ENCODE measurements at regions not wholly inside any gene's neighbourhood (a gene's known extent, or its start where the extent isn't known, plus 50 kb on each side); places are given as distances from the start of the nearest gene placed in this dataset.
"Not testable (repeated sequence)": the region's sequence is repeated elsewhere in the genome, so short reads cannot be mapped to it uniquely, and the experiment has no call there.

DNA sequence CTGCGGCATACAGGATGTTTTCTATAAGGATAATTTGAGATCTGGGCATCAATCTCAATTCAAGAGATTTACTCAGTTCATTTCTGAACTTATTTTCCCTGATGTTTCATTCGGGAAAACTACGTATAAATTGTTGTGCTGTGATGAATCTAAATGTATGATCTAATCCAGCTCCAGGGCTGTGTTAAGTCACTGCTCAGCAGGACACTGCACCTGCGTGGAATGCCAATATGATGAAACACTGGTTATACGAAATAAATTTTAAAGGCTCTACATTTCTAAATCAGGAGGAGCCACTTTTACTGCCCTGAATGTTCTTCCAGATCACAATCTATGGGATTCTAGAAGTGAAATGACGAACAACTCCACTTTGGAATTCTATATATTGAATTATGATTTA, 259.0 kb downstream of the HNMT start:
- DNase-seq, result no peak

DNA sequence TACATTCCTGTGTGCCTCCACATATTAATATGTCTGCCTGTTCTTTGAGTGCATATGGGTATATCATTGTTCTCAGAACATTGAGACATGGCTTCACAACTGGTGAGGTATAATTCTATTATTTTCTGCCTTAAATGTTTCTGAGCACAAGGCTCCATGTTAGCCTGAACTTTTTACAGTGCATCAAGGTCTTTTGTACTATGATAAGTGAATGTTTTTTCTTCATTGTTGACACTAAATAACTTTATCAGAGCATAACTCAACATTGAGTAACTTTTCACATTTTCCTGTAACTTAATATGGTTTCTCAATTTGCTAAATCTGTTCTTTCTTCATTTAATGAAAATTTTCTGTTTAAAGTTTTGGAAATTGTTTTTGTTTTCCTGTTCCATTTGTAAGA, 262.9 kb downstream of the HNMT start:
- DNase-seq, result no peak

DNA sequence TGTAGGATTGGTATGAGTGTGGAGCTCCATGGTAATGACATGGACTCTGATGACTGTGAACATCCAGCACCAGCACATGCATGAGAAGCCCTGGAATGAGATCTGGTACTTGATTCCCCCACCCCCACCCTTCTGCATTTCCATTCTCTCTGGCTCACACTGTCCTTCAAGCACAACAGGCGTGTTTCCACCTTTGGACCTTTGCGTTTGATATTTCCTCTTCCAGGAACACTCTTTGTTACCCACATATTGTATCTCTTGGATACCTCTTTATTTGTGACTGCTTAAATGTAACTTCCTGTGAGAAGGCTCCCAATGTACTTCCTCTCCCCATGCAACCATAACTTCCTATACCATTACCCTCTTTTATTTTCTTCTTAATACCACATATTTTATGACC, 263.8 kb downstream of the HNMT start:
- DNase-seq, result no peak

DNA sequence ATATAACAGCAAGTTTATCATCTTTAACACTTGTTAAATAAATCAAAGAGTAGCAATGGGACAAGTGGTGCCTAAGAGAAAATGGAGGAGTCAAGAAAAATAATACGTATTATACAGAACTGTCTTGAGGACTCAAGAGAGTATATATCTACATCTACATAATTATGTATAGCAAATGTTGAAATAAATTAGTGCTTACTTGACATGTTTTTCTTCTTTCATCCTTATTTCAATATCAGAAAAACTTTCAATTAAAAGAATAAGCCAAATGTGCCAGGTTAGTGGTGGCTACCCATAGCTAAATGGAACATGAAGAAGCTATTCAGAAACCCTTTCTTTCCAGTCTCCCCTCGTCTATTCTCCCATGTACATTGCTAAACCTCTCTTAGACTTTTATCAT, 267.3 kb upstream of the SPOPL start:
- DNase-seq, result no peak

DNA sequence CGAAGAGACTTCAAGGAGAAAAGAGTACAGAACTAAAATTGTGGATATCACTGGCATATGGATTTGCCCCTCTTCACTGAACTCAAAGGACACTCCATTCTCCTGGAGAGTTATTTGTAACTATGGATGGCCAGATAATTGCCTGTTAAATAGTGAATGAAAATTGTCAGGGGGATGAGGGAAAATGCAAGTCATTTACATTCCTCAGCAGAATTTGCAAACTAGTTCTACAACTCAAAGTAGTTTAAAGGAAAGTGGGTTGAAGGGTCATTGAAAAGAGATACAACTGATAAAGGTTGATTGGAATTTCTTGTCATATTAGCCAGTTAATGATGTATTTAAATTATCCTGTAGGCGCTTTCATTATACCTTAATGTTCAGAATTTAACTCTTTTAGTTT, 266.5 kb upstream of the SPOPL start:
- no peak for DNase-seq

DNA sequence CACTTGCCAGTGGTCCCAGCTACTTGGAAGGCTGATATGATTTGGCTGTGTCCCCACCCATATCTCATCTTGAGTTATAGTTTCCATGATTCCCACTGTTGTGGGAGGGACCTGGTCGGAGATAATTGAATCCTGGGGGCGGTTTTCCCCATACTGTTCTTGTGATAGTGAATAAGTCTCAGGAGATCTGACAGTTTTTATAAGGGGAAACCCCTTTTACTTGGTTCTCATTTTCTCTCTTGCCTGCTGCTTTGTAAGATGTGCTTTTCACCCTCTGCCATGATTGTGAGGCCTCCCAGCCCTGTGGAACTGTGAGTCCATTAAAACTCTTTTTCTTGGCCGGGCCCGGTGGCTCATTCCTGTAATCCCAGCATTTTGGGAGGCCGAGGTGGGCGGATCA, 265.4 kb upstream of the SPOPL start:
- DNase-seq, result no peak

DNA sequence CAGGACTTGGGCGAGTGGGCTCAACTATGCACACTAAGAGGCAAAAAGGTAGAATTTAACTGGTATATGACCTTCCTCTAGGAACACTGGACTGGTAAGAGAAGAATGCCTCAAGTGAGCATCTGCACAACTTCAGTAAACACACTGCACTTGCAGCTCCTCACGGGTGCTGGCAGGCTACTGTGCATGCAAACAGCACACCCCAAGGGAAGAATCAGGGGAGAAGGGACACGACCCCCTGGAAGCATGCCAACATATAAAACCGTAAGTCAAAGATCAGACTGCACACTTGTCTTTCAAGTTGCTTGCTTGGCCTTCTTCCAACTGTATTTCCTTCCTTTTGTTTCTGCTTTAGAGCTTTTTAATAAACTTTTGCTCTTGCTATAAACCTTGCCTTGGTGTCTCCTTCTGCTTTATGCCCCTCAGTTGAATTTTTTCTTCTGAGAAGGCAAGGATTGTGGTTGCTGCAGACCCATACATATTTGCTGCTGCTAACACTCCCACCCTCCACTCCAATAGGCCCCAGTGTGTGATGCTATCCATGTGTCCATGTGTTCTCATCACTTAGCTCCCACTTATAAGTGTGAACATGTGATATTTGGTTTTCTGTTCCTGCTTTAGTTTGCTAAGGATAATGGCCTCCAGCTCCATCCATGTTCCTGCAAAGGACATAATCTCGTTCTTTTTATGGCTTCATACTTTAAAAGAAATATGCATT, 263.7 kb upstream of the SPOPL start:
- DNase-seq, result no peak

DNA sequence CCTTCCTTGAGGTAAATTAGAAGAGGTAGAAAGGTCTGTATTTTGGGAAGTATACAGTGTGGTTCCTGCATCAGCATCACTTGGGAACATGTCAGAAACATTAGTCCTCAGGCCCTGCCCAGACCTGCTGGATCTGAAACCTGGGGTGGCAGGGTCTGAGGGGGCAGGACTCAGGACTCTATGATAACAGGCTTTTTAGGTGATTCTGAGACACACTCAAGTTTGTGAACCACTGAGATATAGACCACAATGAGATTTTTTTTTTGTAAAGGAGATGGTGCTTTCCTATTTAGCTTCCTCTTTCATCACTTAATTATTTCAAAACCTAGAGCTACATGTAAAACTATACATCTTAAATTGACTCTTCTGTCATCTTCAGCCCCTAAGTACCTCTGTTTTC, 262.7 kb upstream of the SPOPL start:
- no peak for DNase-seq

DNA sequence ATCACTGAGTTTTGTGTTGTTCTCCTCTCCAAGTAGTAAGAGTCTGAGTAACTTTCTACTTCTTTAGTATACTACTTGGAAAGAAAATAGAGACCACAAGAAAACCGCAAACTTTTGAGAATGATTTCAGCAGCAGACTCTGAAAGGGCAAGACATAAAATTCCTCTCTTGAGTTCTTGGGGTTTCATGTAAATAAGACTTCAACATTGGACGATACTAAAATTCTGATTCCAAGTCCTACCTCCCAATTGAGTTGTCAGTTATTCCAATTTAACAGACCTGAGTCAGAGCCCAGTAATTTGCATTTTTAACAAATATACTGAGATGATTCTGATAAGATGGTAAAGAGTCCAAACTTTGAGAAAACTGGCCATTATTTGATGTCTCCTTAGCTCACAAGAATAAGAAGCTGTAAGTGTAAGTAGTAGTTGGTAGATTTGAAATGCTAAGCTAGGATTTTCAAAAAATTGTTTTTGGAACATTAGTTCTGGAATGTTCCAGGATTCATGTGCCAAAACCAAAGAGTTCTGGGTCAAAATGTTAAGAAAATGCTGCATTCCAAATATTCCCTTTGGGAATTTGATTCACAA, 261.6 kb upstream of the SPOPL start:
- DNase-seq, result peak; percentile 46

DNA sequence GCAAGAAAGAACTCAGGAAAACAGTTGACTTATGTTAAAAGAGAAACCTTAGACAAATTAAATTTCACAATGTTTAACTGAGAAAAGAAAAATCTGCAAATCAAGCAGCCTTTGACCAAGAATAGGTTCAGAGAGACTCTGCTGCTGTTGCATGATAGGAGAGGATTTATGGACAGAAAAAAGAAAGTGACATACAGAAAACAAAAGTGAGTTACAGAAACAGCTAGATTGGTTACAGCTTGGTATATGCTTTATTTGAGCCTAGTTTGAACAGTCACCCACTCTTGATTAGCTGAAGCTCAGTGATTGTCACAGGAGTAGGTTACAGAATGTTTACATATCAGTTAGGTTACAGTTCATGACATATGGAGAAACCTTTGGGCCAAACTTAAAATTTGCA, 258.2 kb upstream of the SPOPL start:
- DNase-seq, result no peak

DNA sequence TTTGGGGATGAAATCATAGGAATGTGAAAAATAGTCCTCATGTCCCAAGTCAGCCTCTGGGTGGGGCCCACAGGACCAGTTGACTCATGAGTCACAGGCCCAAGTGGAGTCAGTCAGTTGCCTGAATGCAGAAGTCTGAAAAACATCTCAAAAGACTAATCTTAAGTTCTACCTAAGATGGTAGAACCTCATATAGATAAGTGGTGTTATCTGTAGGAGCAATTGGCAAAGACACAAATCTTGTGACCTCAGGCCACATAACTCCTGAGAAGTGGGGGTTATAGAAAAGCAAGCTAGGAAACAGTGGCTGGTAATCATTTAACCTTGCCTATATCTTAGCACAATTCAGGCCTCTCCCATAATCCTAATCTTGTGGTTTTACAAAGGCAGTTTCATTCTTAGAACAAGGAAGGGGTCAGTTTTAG, 257.1 kb upstream of the SPOPL start:
- DNase-seq, result peak; percentile 56

DNA sequence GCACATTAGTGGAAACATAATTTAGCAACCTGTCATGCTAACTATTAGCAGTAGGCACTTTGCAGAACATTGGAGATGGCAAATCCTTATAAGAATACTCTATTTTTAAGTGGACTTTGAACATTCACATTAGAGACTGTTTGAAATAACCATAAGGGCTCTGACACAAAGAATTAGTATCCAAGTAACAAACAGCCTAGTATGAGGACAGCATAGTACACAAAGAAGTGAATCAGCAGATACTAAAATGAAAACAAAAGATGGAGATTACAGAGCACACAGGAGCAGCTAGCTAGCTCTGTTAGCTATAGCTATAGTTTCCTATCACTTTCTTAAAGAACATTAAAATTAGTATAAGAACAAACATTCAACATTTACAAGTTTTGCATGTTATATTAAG, 256.3 kb upstream of the SPOPL start:
- DNase-seq, result no peak

DNA sequence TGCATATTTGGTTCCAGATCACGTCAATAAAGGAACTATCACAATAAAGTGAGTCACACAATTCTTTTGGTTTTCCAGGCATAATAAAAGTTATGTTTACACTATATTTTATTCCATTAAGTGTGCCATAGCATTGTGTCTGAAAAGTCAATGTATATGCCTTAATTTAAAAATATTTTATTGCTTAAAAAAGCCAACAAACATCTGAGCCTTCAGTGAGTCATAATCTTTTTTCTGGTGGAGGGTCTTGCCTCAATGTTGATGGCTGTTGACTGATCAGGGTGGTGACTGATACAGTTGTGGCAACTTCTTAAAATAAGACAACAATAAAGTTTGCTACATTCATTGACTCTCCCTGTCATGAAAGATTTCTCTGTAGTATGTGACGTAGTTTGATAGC, 254.3 kb upstream of the SPOPL start:
- DNase-seq, result no peak

DNA sequence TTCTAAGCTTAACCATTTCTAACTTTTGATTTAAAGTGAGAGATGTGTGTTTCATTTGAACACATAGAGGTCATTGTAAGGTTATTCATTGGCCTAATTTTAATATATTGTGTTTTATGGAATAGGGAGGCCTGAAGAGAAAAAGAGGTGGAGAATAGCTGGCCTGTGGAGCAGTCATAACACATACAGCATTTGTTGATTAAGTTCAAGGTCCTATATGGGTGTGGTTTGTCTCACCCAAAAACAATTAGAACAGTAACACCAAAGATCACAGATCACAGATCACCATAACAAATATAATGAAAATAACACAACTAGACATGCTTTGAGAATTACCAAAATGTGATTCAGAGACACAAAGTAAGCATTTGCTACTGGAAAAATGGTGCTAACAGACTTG, 252.4 kb upstream of the SPOPL start:
- no peak for DNase-seq

DNA sequence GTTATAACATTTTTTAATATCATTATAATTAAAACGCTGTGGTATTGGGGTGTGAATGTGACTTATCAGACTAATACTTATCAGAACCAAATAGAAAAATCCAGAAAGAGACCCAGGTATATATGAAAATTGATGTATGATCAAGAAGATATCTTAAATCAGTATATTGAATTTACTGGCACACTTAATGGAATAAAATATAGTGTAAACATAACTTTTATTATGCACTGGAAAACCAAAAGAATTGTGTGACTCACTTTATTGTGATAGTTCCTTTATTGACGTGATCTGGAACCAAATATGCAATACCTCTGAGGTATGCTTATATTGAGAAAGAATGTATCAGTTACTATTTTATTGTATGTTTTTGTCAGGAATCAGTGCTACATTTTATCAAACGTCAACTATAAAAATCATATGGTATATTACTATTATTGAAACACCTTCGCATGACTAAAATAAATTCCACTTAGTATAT, 250.7 kb upstream of the SPOPL start:
- DNase-seq, result not testable (repeated sequence)

DNA sequence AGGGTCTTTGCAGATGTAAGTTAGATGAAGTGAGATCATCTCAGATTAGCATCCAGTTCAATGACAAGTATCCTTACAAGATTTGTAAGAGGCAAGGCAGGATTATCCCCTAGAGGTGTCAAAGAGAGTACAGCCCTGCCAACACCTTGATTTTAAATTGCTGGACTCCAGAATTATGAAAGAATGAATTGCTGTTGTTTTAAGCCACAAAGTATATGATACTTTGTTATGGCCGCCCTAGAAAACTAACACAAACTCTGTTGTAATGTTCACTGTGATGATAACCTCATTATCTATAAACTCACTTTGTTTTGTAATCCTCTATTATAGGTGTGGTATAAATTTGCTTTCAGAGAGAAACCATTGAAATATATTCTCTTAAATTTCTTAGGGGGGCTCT, 249.0 kb upstream of the SPOPL start:
- DNase-seq, result no peak

DNA sequence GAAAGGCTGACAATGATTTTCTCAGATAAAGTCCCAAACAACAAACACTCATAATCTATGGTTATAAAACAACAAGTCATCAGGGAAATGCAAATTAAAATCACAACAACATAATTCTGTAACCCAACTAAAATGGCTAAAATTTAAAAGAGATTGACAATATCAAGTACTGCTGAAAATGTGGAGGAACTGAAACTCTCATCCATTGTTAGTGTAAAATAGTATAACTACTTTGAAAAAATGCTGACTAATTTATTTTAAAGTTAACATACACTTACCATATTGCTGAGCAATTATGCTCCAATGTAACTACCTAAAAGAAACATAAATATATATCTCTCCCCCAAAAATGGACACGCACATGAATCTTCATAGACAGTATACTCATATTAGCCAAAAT, 245.9 kb upstream of the SPOPL start:
- DNase-seq, result no peak

DNA sequence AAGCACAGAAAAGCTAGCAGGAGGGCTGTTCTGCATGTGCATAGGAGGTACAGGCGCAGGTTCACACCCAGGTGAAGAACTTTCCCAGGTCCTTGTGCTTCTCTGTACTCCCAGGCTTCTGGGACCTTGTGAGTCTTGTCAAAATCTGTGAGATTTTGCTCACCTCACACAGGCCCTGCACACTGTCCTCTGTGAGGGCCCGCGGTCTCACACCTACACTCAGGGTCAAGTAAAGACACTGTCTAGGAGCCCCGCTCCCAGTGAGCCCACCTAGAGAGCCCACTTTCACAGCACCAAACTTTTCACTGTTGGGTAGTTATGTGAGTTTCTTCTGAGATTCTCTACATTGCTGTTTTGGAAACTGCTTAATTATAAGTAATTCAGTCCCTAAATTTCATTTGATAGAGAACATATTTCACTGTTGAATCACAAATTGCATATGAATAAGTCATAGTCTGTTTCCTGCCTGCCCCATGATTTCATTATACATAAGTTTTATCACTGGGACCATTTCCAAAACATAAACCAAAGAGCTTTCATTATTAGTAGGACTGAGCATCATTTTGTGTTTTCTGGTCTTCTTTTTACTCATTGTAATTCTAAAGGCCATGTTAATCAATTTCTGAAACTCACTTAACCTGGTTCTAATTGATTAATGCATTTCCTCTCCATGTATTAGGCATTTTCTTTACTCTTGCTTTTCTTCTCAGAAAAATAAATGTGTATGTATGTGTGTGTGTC, 234.2 kb upstream of the SPOPL start:
- DNase-seq, result peak; percentile 79

DNA sequence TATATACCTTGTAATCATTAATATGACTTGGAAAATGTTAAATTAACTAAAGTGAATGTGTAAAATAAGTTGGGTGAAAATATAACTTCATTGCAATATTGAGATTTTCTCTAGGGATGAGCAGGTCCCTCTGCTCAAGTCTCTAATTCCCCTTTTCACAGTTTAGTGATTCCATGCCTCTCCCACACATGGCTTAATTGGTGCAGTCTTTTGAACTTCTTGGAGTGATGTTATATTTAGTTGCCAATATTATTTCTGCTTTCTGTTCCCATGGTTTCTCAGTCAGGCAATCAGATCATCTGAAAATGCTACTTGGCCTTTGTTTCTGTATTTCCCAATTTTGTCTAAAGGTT, 233.7 kb upstream of the SPOPL start:
- no peak for DNase-seq

DNA sequence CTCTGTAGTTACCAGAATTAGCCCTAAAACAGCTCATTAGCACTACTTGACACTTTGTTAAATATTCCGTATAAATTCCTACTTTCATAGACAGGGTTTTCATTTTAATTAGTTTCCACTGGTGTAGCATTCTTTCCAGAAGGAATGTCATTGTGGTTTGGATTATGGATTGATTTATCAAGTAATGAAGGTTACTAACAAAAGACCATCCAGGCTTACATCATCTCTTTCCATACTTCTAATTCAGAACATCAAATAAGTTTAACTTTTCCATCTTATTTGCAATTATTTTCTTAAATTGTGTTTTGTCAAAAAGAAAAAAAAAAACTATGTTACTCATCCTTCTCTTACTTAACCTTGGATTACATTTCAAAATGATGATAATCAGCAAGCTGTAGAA, 231.8 kb upstream of the SPOPL start:
- DNase-seq, result no peak

DNA sequence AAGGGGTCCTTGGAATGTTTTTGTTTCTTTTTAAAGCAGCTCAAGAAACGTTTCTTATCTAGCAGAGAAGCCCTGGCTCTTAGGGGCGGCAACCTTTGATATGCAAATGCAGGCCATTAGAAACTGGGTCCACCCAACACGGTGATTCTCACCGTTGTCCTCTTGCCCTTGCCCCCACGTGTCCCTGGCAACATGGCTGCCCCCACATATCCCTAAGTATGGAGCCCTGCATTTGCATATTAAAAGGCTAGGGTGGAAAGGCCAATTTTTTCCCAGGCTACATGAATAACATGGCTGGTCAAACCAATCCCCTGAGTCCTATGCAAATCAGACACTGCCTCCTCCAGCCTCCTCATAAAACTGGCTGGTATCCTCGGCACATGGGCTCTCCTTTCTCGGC, 230.1 kb upstream of the SPOPL start:
- DNase-seq, result no peak

DNA sequence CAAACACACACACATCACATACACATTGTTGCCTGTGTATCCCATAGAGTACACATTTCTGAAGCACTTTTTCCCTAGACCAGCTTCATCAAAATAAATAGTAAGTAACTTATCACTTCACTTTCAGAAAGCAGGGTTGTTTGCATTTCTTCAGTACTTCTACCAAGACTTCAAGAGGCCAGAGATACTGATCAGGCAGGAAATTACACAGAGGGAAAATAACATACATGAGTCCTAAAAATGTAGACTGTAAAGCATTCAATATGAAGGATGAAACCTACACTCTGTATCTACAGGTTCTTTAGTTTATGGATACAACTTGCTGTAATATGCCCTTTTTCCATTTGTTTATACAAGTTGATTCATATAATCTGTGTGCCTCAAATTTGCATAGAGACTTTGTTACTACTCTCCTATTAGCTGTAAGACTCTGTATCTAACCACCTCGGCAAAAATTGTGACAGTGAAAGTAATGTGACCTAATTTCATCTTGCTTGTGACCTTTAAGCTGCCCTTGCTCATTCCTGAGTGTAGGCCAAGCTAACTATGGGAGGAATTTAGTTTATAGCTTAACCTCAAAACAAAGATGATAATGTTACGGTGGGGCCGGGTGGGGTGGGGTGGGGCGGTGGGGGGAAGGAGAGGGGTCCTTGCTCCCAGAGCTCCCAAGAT, 228.9 kb upstream of the SPOPL start:
- no peak for DNase-seq

DNA sequence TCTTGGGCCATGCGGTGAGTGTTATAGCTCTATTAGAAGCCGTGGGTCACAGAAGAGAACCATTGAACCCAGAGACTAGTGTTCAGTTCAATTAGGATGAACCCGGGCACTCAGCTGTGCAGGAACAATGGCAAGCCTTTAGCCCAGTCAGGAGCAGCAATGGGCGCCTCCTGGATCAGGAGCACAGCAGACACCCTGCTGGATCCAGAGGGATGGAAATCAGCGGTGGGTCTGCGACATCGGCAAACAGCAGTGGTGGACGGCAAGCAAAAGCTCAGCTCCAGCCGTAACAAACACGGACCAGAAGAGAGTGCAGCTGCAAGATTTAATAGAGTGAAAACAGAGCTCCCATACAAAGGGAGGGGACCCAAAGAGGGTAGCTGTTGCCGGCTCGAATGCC, 228.3 kb upstream of the SPOPL start:
- not testable (repeated sequence) for DNase-seq
